ENCODE measurements at regions not wholly inside any gene's neighbourhood (a gene's known extent, or its start where the extent isn't known, plus 50 kb on each side); places are given as distances from the start of the nearest gene placed in this dataset.

DNA sequence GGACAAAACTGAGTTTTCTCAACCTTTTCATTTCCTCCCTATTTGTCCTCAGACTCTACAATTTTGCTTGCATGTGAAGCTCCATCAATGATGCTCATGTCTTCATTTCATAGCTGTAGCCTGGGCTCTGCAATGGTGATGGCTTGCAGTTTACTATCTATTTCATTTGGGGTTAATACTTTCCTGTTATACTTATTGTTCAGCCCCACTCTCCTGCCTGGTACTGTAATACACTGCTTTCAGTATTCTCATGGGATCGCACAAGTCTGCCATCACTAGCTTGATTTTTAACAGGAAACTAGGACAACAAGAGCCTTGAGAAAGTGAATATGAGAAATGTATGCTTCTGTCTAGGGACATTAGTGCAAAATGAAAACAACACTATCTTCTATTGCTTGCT is 84.2 kb upstream of the SEMA6A start:
- no peak overlapping the region for H2BK5ac ChIP-seq (ENCODE audit: insufficient read length, low read length)
- H4K20me1 ChIP-seq (ENCODE audit: control insufficient read depth, insufficient read depth, insufficient read length): no peaks in the 10 kb centered on the region
- H3K14ac ChIP-seq (ENCODE audit: insufficient read depth, low read length): no peak overlapping the region
- no peak overlapping the region for H3K18ac ChIP-seq (ENCODE audit: insufficient read length, low read depth, low read length)
- H2BK20ac ChIP-seq (ENCODE audit: low read depth, low read length, poor library complexity, severe bottlenecking): no peak overlapping the region
- H3K4me1 ChIP-seq (ENCODE audit: insufficient read depth, low read length): peaks cover 5% of the 10 kb centered on the region; the same call in 1 of the 2 replicates
- TF ChIP-seq, protein P1, sequence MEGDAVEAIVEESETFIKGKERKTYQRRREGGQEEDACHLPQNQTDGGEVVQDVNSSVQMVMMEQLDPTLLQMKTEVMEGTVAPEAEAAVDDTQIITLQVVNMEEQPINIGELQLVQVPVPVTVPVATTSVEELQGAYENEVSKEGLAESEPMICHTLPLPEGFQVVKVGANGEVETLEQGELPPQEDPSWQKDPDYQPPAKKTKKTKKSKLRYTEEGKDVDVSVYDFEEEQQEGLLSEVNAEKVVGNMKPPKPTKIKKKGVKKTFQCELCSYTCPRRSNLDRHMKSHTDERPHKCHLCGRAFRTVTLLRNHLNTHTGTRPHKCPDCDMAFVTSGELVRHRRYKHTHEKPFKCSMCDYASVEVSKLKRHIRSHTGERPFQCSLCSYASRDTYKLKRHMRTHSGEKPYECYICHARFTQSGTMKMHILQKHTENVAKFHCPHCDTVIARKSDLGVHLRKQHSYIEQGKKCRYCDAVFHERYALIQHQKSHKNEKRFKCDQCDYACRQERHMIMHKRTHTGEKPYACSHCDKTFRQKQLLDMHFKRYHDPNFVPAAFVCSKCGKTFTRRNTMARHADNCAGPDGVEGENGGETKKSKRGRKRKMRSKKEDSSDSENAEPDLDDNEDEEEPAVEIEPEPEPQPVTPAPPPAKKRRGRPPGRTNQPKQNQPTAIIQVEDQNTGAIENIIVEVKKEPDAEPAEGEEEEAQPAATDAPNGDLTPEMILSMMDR (conservative IDR thresholded peaks at IDR 0.05): no peak
- no peak overlapping the region for H3K4me2 ChIP-seq (ENCODE audit: insufficient read depth, insufficient read length, low read length)
- no peak overlapping the region for H4K8ac ChIP-seq (replicated peaks; ENCODE audit: insufficient read length, low read depth, low read length)
- Mint-ChIP-seq H3K4me3 (no peak overlapping the region), H3K9me3 (peaks cover 10 to 11% of the 10 kb centered on the region in 2 experiments), H3K27me3 (ENCODE audit: low read depth) (no peaks in the 10 kb centered on the region; the same call in 1 of the 2 replicates), H3K36me3 (ENCODE audit: insufficient read depth in 1 of 3, low read depth in 3 of 3) (peaks cover 7 to 16% (median 10%) of the 10 kb centered on the region in 3 experiments), H3K4me1 (peaks cover 23 to 27% of the 10 kb centered on the region in 2 experiments), H3K27ac (no peak overlapping the region)
- H2BK15ac ChIP-seq (ENCODE audit: low read depth, low read length): no peak overlapping the region
- peaks cover 14% of the 10 kb centered on the region for H3K9me3 ChIP-seq (ENCODE audit: control insufficient read depth, low read depth, low read length)
- no peak overlapping the region for H3K9ac ChIP-seq (ENCODE audit: extremely low read depth, insufficient read length, low read length)
- H3T11ph ChIP-seq (ENCODE audit: low read length): no peak overlapping the region
- no peaks in the 10 kb centered on the region for H3K79me1 ChIP-seq (ENCODE audit: insufficient read depth, low read depth, low read length, poor library complexity, severe bottlenecking)
- H3K4ac ChIP-seq (ENCODE audit: low read depth, low read length): no peak overlapping the region
- no peak for DNase-seq
- no peaks in the 10 kb centered on the region for H3K27me3 ChIP-seq (ENCODE audit: insufficient read depth, low read length)
- WGBS (ENCODE audit: extremely low coverage, insufficient read length, low lambda C conversion rate): no CpG with 5 or more reads among the region's 1 CpG
- no peaks in the 10 kb centered on the region for H3K79me2 ChIP-seq (ENCODE audit: insufficient read depth, low read length)
- no peak overlapping the region for H4K5ac ChIP-seq (ENCODE audit: insufficient read length, low read depth, low read length)
- H3K27ac ChIP-seq (ENCODE audit: insufficient read length, low read depth, low read length): no peak overlapping the region
- no peak overlapping the region for H2AK5ac ChIP-seq (ENCODE audit: insufficient read length, low read length)
- no peak overlapping the region for H2BK12ac ChIP-seq (ENCODE audit: insufficient read length, low read depth, low read length)
- H2AFZ ChIP-seq (ENCODE audit: low read length): no peak overlapping the region
- H3K23ac ChIP-seq (ENCODE audit: insufficient read length, low read depth, low read length): no peak overlapping the region
- H4K91ac ChIP-seq (ENCODE audit: insufficient read length, low read depth, low read length): no peak overlapping the region
- no peak overlapping the region for H3K56ac ChIP-seq (ENCODE audit: insufficient read length, low read depth, low read length)
- H3K23me2 ChIP-seq (ENCODE audit: insufficient read length, low read depth, low read length, poor library complexity, severe bottlenecking): no peaks in the 10 kb centered on the region
- no peak overlapping the region for H2BK120ac ChIP-seq (ENCODE audit: low read depth, low read length, poor library complexity, severe bottlenecking)
